ENCODE measurements at regions not wholly inside any gene's neighbourhood (a gene's known extent, or its start where the extent isn't known, plus 50 kb on each side); places are given as distances from the start of the nearest gene placed in this dataset.

- DNase-seq = peak; percentile 48
Measured at GRCh38 chr12:68451261-68452077, 119.3 kb upstream of the MDM1 start.

GRCh38 chr12:68452078-68452715 lies 120.0 kb upstream of the MDM1 start:
- no peak for DNase-seq

- no peak for DNase-seq
Measured at GRCh38 chr12:68453278-68453677, 121.1 kb upstream of the MDM1 start.

- no peak for DNase-seq
Measured at GRCh38 chr12:68453876-68454275, 121.7 kb upstream of the MDM1 start.

- DNase-seq = no peak
Measured at GRCh38 chr12:68454892-68455291, 122.7 kb upstream of the MDM1 start.

- DNase-seq = no peak
Measured at GRCh38 chr12:68455691-68456345, 123.7 kb upstream of the MDM1 start.

GRCh38 chr12:68458866-68459265 lies 126.7 kb upstream of the MDM1 start:
- DNase-seq = no peak

GRCh38 chr12:68460236-68460635 lies 128.1 kb upstream of the MDM1 start:
- no peak for DNase-seq

GRCh38 chr12:68461645-68462044 lies 129.5 kb upstream of the MDM1 start:
- DNase-seq = no peak

GRCh38 chr12:68462803-68463202 lies 130.6 kb upstream of the MDM1 start:
- DNase-seq = no peak

- DNase-seq = no peak
Measured at GRCh38 chr12:68465227-68465626, 133.1 kb upstream of the MDM1 start.

- no peak for DNase-seq
Measured at GRCh38 chr12:68467514-68467913, 135.4 kb upstream of the MDM1 start.

- DNase-seq = no peak
Measured at GRCh38 chr12:68468036-68468435, 135.9 kb upstream of the MDM1 start.

GRCh38 chr12:68469113-68469512 lies 137.0 kb upstream of the MDM1 start:
- DNase-seq = peak; percentile 26

- no peak for DNase-seq
Measured at GRCh38 chr12:68470664-68471328, 138.6 kb upstream of the MDM1 start.

GRCh38 chr12:68474467-68475204 lies 136.1 kb upstream of the RAP1B start:
- no peak for DNase-seq

- DNase-seq = no peak
Measured at GRCh38 chr12:68476794-68477193, 133.9 kb upstream of the RAP1B start.

- DNase-seq = no peak
Measured at GRCh38 chr12:68477261-68477772, 133.4 kb upstream of the RAP1B start.

GRCh38 chr12:68477906-68478305 lies 132.8 kb upstream of the RAP1B start:
- no peak for DNase-seq

GRCh38 chr12:68478516-68479260 lies 132.0 kb upstream of the RAP1B start:
- DNase-seq = no peak

GRCh38 chr12:68479261-68479895 lies 131.3 kb upstream of the RAP1B start:
- peak; percentile 28 for DNase-seq

Data from tongue (tissue), 1 donor.